Hepatocyte (in vitro differentiated cells): ENCODE measurements at regions not wholly inside any gene's neighbourhood (a gene's known extent, or its start where the extent isn't known, plus 50 kb on each side); places are given as distances from the start of the nearest gene placed in this dataset.

Experiments used
- DNase-seq: peaks from one replicate; pipeline ENCODE4 v3.0.0-alpha.2; 2016; ENCODE audit warnings: low spot score
- H2AFZ ChIP-seq: fragments of 200-600 bp; sonication (generic); 2 replicates; pipeline ENCODE4 v1.6.0; 2016; ENCODE audit warnings: antibody characterized with exemption, mild to moderate bottlenecking
- H3K27ac ChIP-seq: fragments of 200-600 bp; sonication (generic); 2 replicates; pipeline ENCODE4 v1.5.1; 2016; ENCODE audit warnings: mild to moderate bottlenecking
- H3K27me3 ChIP-seq: fragments of 200-600 bp; sonication (generic); 2 replicates; pipeline ENCODE4 v1.6.1; 2016
- H3K36me3 ChIP-seq: fragments of 200-600 bp; sonication (generic); replicated peaks from 2 replicates; pipeline ENCODE4 v1.5.1; 2016; ENCODE audit warnings: low read depth; ENCODE audit not compliant: insufficient read depth
- H3K4me1 ChIP-seq: fragments of 200-600 bp; sonication (generic); 2 replicates; pipeline ENCODE4 v1.5.1; 2016; ENCODE audit warnings: mild to moderate bottlenecking, moderate library complexity; ENCODE audit not compliant: insufficient read depth
- H3K4me2 ChIP-seq: fragments of 200-600 bp; sonication (generic); 2 replicates; pipeline ENCODE4 v1.6.0; 2016
- H3K4me3 ChIP-seq: fragments of 200-600 bp; sonication (generic); 2 replicates; pipeline ENCODE4 v1.5.1; 2016; ENCODE audit warnings: mild to moderate bottlenecking
- H3K79me2 ChIP-seq: fragments of 200-600 bp; sonication (generic); 2 replicates; pipeline ENCODE4 v1.6.0; 2017; ENCODE audit warnings: mild to moderate bottlenecking
- H3K9me2 ChIP-seq: fragments of 200-600 bp; sonication (generic); replicated peaks from 2 replicates; pipeline ENCODE4 v1.6.0; 2017; ENCODE audit warnings: mild to moderate bottlenecking; ENCODE audit not compliant: insufficient read depth
- H3K9me3 ChIP-seq: fragments of 200-600 bp; sonication (generic); 2 replicates; pipeline ENCODE4 v1.5.1; 2016; ENCODE audit warnings: low read depth, mild to moderate bottlenecking
- H4K20me1 ChIP-seq: fragments of 200-600 bp; sonication (generic); 2 replicates; pipeline ENCODE4 v1.6.0; 2016; ENCODE audit warnings: mild to moderate bottlenecking; ENCODE audit not compliant: insufficient read depth, poor library complexity, severe bottlenecking
- EZH2 ChIP-seq: fragments of 200-600 bp; sonication (generic); IDR thresholded peaks from 2 replicates; pipeline ENCODE4 v1.6.1; 2016; ENCODE audit warnings: antibody characterized with exemption, mild to moderate bottlenecking, borderline replicate concordance
- EZH2phosphoT487 ChIP-seq: fragments of 200-600 bp; sonication (generic); IDR thresholded peaks from one replicate; pipeline ENCODE4 v1.6.1; 2018; ENCODE audit warnings: antibody characterized with exemption, mild to moderate bottlenecking, low read depth, moderate library complexity; ENCODE audit not compliant: unreplicated experiment, severe bottlenecking
- WGBS: methylation state at CpG from one replicate; pipeline ENCODE4 v1.1.6; 2016; ENCODE audit warnings: low lambda C conversion rate; ENCODE audit errors: missing lambda C conversion rate; 5-methylcytosine and 5-hydroxymethylcytosine counted together
- TF ChIP-seq, protein P1 (sequence below): fragments of 200-600 bp; sonication (generic); IDR thresholded peaks from 2 replicates; pipeline ENCODE4 v1.5.1; 2016; ENCODE audit warnings: antibody characterized with exemption, mild to moderate bottlenecking; ENCODE audit not compliant: poor library complexity

GRCh38 chr6:113631666-113632065 is 225.5 kb upstream of the MARCKS start:
- 92% methylated on average over 3 of the region's 3 CpGs for WGBS
- H3K9me3 ChIP-seq = no peaks in the 10 kb centered on the region
- no peaks in the 10 kb centered on the region for H3K9me2 ChIP-seq
- peaks cover 31% of the 10 kb centered on the region for H3K4me1 ChIP-seq
- H3K4me2 ChIP-seq = peak overlapping the region; percentile 32
- TF ChIP-seq EZH2 = no peak
- no peak for TF ChIP-seq EZH2phosphoT487
- TF ChIP-seq, protein P1, sequence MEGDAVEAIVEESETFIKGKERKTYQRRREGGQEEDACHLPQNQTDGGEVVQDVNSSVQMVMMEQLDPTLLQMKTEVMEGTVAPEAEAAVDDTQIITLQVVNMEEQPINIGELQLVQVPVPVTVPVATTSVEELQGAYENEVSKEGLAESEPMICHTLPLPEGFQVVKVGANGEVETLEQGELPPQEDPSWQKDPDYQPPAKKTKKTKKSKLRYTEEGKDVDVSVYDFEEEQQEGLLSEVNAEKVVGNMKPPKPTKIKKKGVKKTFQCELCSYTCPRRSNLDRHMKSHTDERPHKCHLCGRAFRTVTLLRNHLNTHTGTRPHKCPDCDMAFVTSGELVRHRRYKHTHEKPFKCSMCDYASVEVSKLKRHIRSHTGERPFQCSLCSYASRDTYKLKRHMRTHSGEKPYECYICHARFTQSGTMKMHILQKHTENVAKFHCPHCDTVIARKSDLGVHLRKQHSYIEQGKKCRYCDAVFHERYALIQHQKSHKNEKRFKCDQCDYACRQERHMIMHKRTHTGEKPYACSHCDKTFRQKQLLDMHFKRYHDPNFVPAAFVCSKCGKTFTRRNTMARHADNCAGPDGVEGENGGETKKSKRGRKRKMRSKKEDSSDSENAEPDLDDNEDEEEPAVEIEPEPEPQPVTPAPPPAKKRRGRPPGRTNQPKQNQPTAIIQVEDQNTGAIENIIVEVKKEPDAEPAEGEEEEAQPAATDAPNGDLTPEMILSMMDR = no peak
- no peak overlapping the region for H3K4me3 ChIP-seq
- no peak for DNase-seq
- peak overlapping the region; percentile 88 for H3K27ac ChIP-seq
- H3K36me3 ChIP-seq = no peaks in the 10 kb centered on the region
- no peaks in the 10 kb centered on the region for H3K79me2 ChIP-seq
- no peaks in the 10 kb centered on the region for H4K20me1 ChIP-seq
- no peaks in the 10 kb centered on the region for H3K27me3 ChIP-seq
- H2AFZ ChIP-seq = no peak overlapping the region

DNA sequence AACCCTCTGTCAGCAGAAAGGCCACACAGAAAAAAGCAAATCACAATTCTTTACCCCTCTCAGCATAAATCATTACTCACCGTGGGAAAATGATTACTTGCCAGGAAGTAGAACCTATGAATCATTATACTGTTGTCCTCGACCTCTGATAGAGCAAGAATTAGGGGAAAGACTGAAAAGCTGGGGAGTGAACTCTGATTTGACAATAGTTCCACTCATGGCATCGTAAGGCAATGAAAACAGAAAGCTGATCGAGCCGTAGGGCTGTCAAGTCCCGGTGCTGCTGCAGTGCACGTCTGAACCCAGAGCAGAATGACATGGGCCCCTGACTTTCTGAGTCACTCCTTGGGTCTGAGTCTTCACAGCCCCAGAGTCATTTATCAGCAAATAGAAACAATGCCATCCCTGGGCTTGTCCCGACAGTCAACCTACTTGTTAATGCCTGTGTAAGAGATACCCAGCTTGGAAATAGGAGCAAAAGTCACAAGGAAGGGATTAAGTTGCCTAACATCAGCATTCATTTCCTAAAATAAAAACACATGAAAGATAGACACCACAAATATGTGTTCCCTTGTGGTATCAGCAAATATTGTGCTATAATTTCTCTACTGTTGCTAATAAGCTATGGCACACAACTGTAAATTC is 224.8 kb upstream of the MARCKS start:
- H3K27me3 ChIP-seq = no peaks in the 10 kb centered on the region
- H4K20me1 ChIP-seq = no peaks in the 10 kb centered on the region
- peak overlapping the region; percentile 1 for H2AFZ ChIP-seq
- no peaks in the 10 kb centered on the region for H3K9me3 ChIP-seq
- H3K4me2 ChIP-seq = peak overlapping the region; percentile 32
- WGBS = 37% methylated on average over 8 of the region's 8 CpGs
- H3K4me3 ChIP-seq = no peak overlapping the region
- no peaks in the 10 kb centered on the region for H3K9me2 ChIP-seq
- peak; percentile 78 for DNase-seq
- H3K27ac ChIP-seq = peak overlapping the region; percentile 88
- no peaks in the 10 kb centered on the region for H3K79me2 ChIP-seq
- no peaks in the 10 kb centered on the region for H3K36me3 ChIP-seq
- peaks cover 34% of the 10 kb centered on the region for H3K4me1 ChIP-seq
- TF ChIP-seq EZH2phosphoT487 (no peak), EZH2 (no peak)
- TF ChIP-seq, protein P1 = no peak

- Histone ChIP-seq H3K27me3 (no peaks in the 10 kb centered on the region), H2AFZ (no peak overlapping the region), H3K4me2 (no peak overlapping the region), H3K79me2 (no peaks in the 10 kb centered on the region), H3K4me3 (no peak overlapping the region), H3K27ac (peak overlapping the region; percentile 88), H3K9me3 (no peaks in the 10 kb centered on the region), H3K9me2 (no peaks in the 10 kb centered on the region), H3K4me1 (peaks cover 34% of the 10 kb centered on the region), H3K36me3 (no peaks in the 10 kb centered on the region), H4K20me1 (no peaks in the 10 kb centered on the region)
- DNase-seq = no peak
- no peak for TF ChIP-seq EZH2phosphoT487
- TF ChIP-seq, protein P1 = no peak
- TF ChIP-seq EZH2 = no peak
These were observed 223.5 kb upstream of the MARCKS start for GRCh38 chr6:113633638-113634037.
